Thyroid gland (tissue), 4 donors: ENCODE measurements at regions not wholly inside any gene's neighbourhood (a gene's known extent, or its start where the extent isn't known, plus 50 kb on each side); places are given as distances from the start of the nearest gene placed in this dataset.
"Not testable (repeated sequence)": the region's sequence is repeated elsewhere in the genome, so short reads cannot be mapped to it uniquely, and the experiment has no call there.

Experiments used
- CTCF ChIP-seq, 6 experiments: fragments of 200-600 bp in 3 of 6; fragments of 450-650 bp in 3 of 6; sonication (generic) in 3 of 6; IDR thresholded peaks; one replicate each; pipeline ENCODE4 v1.5.1; 2016 to 2019; ENCODE audit warnings: antibody characterized with exemption in 6 of 6, mild to moderate bottlenecking in 2 of 6, inconsistent platforms in 1 of 6, moderate library complexity in 1 of 6
- POLR2A ChIP-seq, 2 donors: fragments of 450-650 bp; IDR thresholded peaks; one replicate each; pipeline ENCODE4 v1.6.1; 2017; ENCODE audit warnings: antibody characterized with exemption in 2 of 2, mild to moderate bottlenecking in 2 of 2, moderate library complexity in 1 of 2

- TF ChIP-seq CTCF, POLR2A (IDR thresholded peaks at IDR 0.05): not testable (repeated sequence)
Measured at GRCh38 chr2:13531735-13532410, 815.1 kb downstream of the TRIB2 start.
